Tibial nerve (tissue), 4 donors: ENCODE measurements at regions not wholly inside any gene's neighbourhood (a gene's known extent, or its start where the extent isn't known, plus 50 kb on each side); places are given as distances from the start of the nearest gene placed in this dataset.

ENCODE experiments used
- EP300 ChIP-seq, 2 donors: sonication (generic); formaldehyde crosslinking; IDR thresholded peaks; one replicate each; pipeline ENCODE4 v1.6.1; 2017; ENCODE audit warnings: antibody characterized with exemption in 2 of 2, mild to moderate bottlenecking in 1 of 2
- POLR2A ChIP-seq, 2 donors: fragments of 450-650 bp; IDR thresholded peaks; one replicate each; pipeline ENCODE4 v1.6.1; 2017; ENCODE audit warnings: antibody characterized with exemption in 2 of 2, mild to moderate bottlenecking in 2 of 2, moderate library complexity in 2 of 2
- TF ChIP-seq, protein P1 (sequence below), 5 experiments: fragments of 200-600 bp in 3 of 5; fragments of 450-650 bp in 2 of 5; sonication (generic) in 3 of 5; IDR thresholded peaks; one replicate each; pipeline ENCODE4 v1.5.1; 2016 to 2019; ENCODE audit warnings: antibody characterized with exemption in 5 of 5, mild to moderate bottlenecking in 3 of 5, moderate library complexity in 2 of 5

DNA sequence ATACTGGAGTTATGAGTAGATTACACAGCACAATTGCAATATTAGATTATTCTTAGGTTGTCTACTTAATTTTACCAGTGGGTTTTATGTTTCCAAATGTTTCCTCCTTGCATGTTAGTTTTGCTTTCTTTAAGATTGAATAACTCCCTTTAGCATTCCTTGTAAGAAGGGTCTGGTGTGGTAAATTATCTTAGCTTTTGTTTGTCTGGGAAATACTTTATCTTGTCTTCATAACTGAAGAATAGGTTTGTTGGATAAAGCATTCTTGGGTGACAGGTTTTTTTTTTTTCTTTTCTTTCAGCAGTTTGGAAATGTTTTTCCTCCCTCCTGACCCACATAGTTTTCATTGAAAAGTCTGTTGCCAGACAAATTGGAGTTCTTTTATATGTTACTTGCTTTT lies 531.1 kb downstream of the ANXA1 start:
- TF ChIP-seq, protein P1, sequence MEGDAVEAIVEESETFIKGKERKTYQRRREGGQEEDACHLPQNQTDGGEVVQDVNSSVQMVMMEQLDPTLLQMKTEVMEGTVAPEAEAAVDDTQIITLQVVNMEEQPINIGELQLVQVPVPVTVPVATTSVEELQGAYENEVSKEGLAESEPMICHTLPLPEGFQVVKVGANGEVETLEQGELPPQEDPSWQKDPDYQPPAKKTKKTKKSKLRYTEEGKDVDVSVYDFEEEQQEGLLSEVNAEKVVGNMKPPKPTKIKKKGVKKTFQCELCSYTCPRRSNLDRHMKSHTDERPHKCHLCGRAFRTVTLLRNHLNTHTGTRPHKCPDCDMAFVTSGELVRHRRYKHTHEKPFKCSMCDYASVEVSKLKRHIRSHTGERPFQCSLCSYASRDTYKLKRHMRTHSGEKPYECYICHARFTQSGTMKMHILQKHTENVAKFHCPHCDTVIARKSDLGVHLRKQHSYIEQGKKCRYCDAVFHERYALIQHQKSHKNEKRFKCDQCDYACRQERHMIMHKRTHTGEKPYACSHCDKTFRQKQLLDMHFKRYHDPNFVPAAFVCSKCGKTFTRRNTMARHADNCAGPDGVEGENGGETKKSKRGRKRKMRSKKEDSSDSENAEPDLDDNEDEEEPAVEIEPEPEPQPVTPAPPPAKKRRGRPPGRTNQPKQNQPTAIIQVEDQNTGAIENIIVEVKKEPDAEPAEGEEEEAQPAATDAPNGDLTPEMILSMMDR (IDR thresholded peaks at IDR 0.05) = no peak
- TF ChIP-seq EP300 (IDR thresholded peaks at IDR 0.05) (no peak), POLR2A (IDR thresholded peaks at IDR 0.05) (no peak)
